ENCODE measurements at regions not wholly inside any gene's neighbourhood (a gene's known extent, or its start where the extent isn't known, plus 50 kb on each side); places are given as distances from the start of the nearest gene placed in this dataset.
"Not testable (repeated sequence)": the region's sequence is repeated elsewhere in the genome, so short reads cannot be mapped to it uniquely, and the experiment has no call there.

GRCh38 chr4:3954540-3955320 lies 188.5 kb downstream of the ADRA2C start:
- H3K9me3 ChIP-seq; H3F3A ChIP-seq (replicated peaks; ENCODE audit: insufficient read depth); H4K20me1 ChIP-seq (ENCODE audit: insufficient read depth); H3K27me3 ChIP-seq (ENCODE audit: insufficient read depth); H3K9me2 ChIP-seq; H3K4me1 ChIP-seq (ENCODE audit: control insufficient read depth in 1 of 2, insufficient read depth in 2 of 2, low read depth in 1 of 2, low read length in 1 of 2); POLR2A ChIA-PET; H3K36me3 ChIP-seq (replicated peaks in 1 of 2; ENCODE audit: control insufficient read depth in 1 of 2, insufficient read depth in 2 of 2, low read length in 1 of 2); H3K79me2 ChIP-seq (ENCODE audit: insufficient read depth): not testable (repeated sequence)
- CTCF ChIA-PET: interaction anchor here (0.9 to 2.2 kb wide), 2 partner anchors 12 to 206 kb away, joined by 3 to 6 read pairs; no protein-coding TSS in a partner anchor
- peak overlapping the region in 1 of 2 experiments; percentile 86 for H3K27ac ChIP-seq (ENCODE audit: low read depth in 2 of 2, low read length in 1 of 2)
- peak overlapping the region; percentile 98 for H3K4me2 ChIP-seq
- peak; percentile 82 for TF ChIP-seq FOSL2 (IDR thresholded peaks at IDR 0.05; ENCODE audit: borderline replicate concordance, low read depth)
- TF ChIP-seq PBX3 (IDR thresholded peaks at IDR 0.05): peak; percentile 94
- peak; percentile 32; the same call in 1 of the 2 replicates for TF ChIP-seq MXI1 (IDR thresholded peaks at IDR 0.05; ENCODE audit: low read depth, low read length)
- TF ChIP-seq POLR2AphosphoS5 (IDR thresholded peaks at IDR 0.05; ENCODE audit: low read depth, low read length): peak; percentile 27; the same call in 1 of the 2 replicates
- peak; percentile 56 for TF ChIP-seq MAX (IDR thresholded peaks at IDR 0.05; ENCODE audit: low read depth)
- peak; percentile 79 for TF ChIP-seq JUND (IDR thresholded peaks at IDR 0.05)
- peak; percentile 60 for TF ChIP-seq TCF12 (IDR thresholded peaks at IDR 0.05)
- TF ChIP-seq NRF1 (IDR thresholded peaks at IDR 0.05; ENCODE audit: low read depth, low read length): peak; percentile 55
- 5% methylated on average over 6 of the region's 53 CpGs for WGBS (ENCODE audit: low lambda C conversion rate)
- H3K9ac ChIP-seq: peak overlapping the region; percentile 92
- peak overlapping the region; percentile 70 to 79 for H3K4me3 ChIP-seq (ENCODE audit: low read depth in 2 of 2, low read length in 1 of 2)
- peak; percentile 72 for DNase-seq
- peak overlapping the region; percentile 68; the same call in 1 of the 2 replicates for H2AFZ ChIP-seq (ENCODE audit: low read depth)

GRCh38 chr4:3955321-3956164 lies 189.4 kb downstream of the ADRA2C start:
- TF ChIP-seq YY1 (IDR thresholded peaks at IDR 0.05; ENCODE audit: low read depth) (peak; percentile 85), NRF1 (IDR thresholded peaks at IDR 0.05; ENCODE audit: low read depth, low read length) (peak; percentile 56), TAF1 (IDR thresholded peaks at IDR 0.05; ENCODE audit: borderline replicate concordance, low read depth, low read length) (peak; percentile 58; the same call in 1 of the 2 replicates), MAX (IDR thresholded peaks at IDR 0.05; ENCODE audit: low read depth) (peak; percentile 65; the same call in 1 of the 2 replicates), ELF1 (IDR thresholded peaks at IDR 0.05) (peak; percentile 43; the same call in 1 of the 2 replicates), GABPA (IDR thresholded peaks at IDR 0.05; ENCODE audit: low read depth) (peak; percentile 53), USF1 (IDR thresholded peaks at IDR 0.05; ENCODE audit: borderline replicate concordance, low read depth) (peak; percentile 48; the same call in 1 of the 2 replicates)
- H3K79me2 ChIP-seq (ENCODE audit: insufficient read depth); H3K9me2 ChIP-seq; CTCF ChIA-PET; H3K4me1 ChIP-seq (ENCODE audit: control insufficient read depth in 1 of 2, insufficient read depth in 2 of 2, low read depth in 1 of 2, low read length in 1 of 2); H3K36me3 ChIP-seq (replicated peaks in 1 of 2; ENCODE audit: control insufficient read depth in 1 of 2, insufficient read depth in 2 of 2, low read length in 1 of 2); H4K20me1 ChIP-seq (ENCODE audit: insufficient read depth); H3F3A ChIP-seq (replicated peaks; ENCODE audit: insufficient read depth); H2AFZ ChIP-seq (ENCODE audit: low read depth); POLR2A ChIA-PET; H3K27me3 ChIP-seq (ENCODE audit: insufficient read depth); H3K9me3 ChIP-seq: not testable (repeated sequence)
- H3K4me2 ChIP-seq: peak overlapping the region; percentile 98
- 1% methylated on average over 40 of the region's 60 CpGs for WGBS (ENCODE audit: low lambda C conversion rate)
- peak overlapping the region; percentile 70 to 79 for H3K4me3 ChIP-seq (ENCODE audit: low read depth in 2 of 2, low read length in 1 of 2)
- DNase-seq: peak; percentile 90
- H3K9ac ChIP-seq: peak overlapping the region; percentile 92
- H3K27ac ChIP-seq (ENCODE audit: low read depth in 2 of 2, low read length in 1 of 2): peak overlapping the region in 1 of 2 experiments; percentile 86; a peak in 3 of 4 replicates

- H3K79me2 ChIP-seq (ENCODE audit: insufficient read depth); DNase-seq; H3K27me3 ChIP-seq (ENCODE audit: insufficient read depth); H3K9ac ChIP-seq; POLR2A ChIA-PET; H3K9me3 ChIP-seq; H3F3A ChIP-seq (replicated peaks; ENCODE audit: insufficient read depth); H3K36me3 ChIP-seq (replicated peaks in 1 of 2; ENCODE audit: control insufficient read depth in 1 of 2, insufficient read depth in 2 of 2, low read length in 1 of 2); H3K9me2 ChIP-seq; CTCF ChIA-PET; H4K20me1 ChIP-seq (ENCODE audit: insufficient read depth); H2AFZ ChIP-seq (ENCODE audit: low read depth); H3K27ac ChIP-seq (ENCODE audit: low read depth in 2 of 2, low read length in 1 of 2); H3K4me1 ChIP-seq (ENCODE audit: control insufficient read depth in 1 of 2, insufficient read depth in 2 of 2, low read depth in 1 of 2, low read length in 1 of 2): not testable (repeated sequence)
- peak overlapping the region; percentile 57 for H3K4me2 ChIP-seq
- peak overlapping the region; percentile 16 to 70; a peak in 2 of 4 replicates for H3K4me3 ChIP-seq (ENCODE audit: low read depth in 2 of 2, low read length in 1 of 2)
- WGBS (ENCODE audit: low lambda C conversion rate): 7% methylated on average over 18 of the region's 38 CpGs
These were observed 190.1 kb downstream of the ADRA2C start for GRCh38 chr4:3956165-3956867.
